Stimulated activated CD8-positive, alpha-beta memory T cell treated with anti-CD3 and anti-CD28 coated beads, Interleukin-15, amount 100 ng/mL, for 1 hour (primary cell): ENCODE measurements at regions not wholly inside any gene's neighbourhood (a gene's known extent, or its start where the extent isn't known, plus 50 kb on each side); places are given as distances from the start of the nearest gene placed in this dataset.
"Not testable (repeated sequence)": the region's sequence is repeated elsewhere in the genome, so short reads cannot be mapped to it uniquely, and the experiment has no call there.

Experiments used
- DNase-seq: peaks from one replicate; pipeline ENCODE4 v3.0.0-alpha.2; 2020; ENCODE audit warnings: low read depth

DNA sequence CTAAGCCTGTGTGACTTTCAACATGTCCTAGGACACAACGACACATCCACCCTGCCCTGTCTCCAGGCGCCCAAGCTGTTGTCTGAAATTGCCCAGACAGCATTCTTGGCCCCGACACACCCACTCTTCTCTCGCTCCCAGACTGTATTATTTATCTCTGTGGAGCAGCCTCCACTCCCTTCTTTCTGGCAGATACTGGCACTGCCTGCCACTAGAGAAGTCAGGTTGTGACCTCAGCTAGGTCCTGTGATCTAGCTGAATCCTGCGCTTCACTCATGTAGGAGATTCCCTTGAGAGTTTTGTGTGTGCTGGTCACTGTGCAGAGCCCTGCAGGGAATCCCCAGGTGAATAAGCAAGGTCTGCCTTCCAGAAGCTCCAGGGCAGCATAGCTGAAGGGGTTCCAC, 77.1 kb upstream of the TNP1 start:
- DNase-seq: no peak

DNA sequence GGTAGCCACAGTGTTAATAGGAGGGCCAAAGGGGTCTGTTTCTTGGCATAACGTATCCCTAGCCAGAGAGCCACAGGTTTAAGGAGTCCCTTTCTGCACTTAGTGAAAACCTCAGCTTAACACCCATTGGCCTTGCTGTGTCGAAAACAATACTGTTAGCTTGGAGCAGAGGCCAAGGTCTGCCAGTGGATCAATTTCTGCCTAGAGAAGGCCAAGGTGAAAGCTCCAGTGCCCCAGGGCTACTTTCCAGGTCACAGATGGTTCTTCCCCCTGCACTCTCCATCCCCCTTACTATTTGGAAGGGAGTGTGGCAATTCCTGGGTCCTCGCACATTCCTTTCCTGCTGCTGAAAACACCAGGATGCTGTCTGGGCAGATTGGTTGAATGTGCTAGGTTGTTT, 74.8 kb upstream of the TNP1 start:
- no peak for DNase-seq

DNA sequence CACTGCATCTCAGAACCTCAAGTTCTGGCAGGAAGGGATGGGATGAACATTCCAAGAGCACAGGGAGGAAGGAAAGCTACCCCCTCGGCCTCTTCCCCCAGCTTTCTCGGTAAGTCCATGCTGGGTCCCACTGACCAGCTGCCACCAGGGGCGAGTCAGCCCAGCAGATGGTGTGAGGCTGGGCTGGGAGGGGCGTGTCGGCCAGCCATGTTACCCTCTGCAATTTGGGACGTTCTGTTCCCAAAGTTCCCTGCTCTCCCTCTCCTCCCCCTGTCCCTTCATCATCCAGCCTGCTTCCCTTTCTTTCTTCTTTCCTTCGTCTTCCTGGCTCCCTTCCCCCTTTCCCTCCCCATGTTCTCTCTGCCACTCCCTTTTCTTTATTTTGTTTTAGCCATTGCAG, 74.3 kb upstream of the TNP1 start:
- no peak for DNase-seq

DNA sequence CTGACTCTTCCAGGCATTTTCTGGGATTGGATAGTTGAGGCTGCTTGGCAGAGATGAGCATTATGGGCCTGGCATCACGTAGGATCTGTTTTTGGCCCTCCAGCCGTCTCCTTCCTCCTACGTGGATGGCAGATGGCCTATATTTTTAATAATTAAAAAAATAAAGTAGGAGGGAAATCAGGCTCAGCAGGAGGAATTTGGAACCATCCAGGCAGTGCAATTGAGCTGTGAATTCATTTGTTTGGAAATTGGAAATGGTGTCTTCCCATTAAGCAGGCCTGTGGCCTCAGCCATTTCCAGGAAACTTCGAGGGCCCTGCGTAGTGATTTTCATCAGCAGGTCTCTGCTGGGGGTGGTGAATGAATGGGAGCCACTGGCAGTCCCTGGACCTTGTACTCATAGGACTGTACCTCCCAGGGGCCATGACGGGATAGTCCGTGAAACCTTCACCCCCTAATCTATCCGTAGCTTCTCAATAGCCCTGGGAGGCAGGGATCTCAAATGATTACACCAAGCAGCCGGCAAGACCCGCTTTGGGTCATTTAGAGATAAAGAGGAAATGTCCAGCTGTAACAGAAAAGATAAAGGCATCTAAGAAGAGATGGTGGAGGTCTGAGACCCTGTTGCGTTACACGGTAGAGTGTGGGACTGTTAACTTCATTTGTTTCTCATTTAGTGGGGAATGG, 73.1 kb upstream of the TNP1 start:
- no peak for DNase-seq

DNA sequence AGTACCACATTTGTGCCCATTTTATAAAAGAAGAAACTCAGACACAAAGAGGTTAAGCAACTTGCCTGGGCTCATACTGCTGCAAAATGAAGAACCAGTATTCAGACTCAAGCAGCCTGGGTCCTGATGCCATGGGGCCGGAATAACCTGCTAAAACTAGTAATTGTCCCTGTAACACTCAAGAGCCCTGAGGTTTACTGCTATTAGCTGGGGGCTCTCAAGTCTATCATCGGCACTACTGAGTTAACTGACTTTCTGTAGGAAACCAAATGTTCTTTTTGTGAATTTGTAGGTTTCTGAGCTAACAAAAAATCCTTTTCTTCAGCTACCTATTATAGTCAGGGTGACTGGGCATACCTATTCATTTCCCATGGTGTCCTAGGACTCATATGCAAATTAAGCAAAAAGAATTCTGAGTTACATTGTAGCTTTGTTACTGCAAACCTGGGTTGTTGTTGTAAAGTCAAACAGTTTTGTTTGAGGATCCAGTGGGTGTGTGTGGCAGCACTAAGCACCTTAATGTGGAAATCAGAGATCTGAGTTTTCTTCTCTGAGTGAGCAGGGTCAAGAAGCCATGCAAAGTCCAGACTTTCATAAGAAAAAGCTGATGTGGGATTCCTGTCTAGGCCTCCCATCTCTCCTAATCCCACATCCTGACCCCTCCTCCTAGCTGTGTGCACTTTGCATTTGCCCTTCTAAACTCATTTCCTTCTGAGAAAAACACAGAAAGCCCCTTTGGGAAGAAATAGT, 72.4 kb upstream of the TNP1 start:
- no peak for DNase-seq

DNA sequence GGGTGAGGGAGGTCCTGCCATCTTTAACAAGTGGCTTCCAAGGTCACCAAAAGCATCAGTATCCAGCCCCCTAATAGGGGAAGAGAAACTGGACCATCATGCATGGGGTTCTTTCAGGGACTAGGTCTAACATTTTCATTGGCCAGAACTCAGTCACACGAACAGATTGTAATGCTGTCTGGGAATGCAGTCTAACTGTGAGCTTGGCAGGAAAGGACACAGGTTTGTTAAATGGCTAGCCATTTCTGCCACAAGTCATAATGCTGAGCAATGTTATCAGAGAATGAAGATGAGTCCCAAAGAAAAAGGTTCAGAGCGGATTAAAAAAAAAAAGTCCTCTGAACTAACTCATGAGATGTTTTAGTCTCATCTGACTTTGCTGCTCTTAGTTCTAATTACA, 70.9 kb upstream of the TNP1 start:
- DNase-seq: no peak

DNA sequence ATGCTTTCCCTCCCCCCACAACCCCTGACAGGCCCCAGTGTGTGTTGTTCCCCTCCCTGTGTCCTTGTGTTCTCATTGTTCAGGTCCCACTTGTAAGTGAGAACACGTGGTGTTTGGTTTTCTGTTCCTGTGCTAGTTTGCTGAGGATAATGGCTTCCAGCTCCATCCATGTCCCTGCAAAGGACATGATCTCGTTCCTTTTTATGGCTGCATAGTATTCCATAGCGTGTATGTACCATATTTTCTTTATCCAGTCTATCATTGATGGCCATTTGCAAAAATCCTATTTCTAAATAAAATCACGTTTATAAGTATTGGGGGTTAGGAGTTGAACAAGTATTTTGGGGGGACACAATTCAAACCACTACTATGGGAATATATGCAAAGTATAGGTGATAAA, 69.5 kb upstream of the TNP1 start:
- DNase-seq: not testable (repeated sequence)

DNA sequence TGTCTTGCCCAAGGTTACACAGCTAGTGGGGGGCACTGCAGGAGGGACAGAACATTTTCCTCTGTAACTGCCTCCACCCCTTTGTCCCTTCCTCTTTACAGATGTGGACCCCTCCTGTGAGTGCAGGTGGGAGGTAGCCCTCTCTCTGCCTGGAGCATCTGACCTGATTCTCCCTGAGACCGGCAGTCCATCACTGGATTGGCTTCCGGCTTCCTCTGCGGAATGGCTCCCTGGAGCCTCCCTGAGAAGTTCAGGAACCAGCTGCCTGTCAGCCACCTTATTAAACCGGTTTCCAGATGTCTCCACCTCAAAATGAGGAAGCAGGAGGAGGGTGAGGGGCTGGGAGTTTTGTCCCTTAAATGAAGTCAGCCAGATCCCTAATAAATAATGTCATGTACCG, 67.3 kb upstream of the TNP1 start:
- DNase-seq: no peak

DNA sequence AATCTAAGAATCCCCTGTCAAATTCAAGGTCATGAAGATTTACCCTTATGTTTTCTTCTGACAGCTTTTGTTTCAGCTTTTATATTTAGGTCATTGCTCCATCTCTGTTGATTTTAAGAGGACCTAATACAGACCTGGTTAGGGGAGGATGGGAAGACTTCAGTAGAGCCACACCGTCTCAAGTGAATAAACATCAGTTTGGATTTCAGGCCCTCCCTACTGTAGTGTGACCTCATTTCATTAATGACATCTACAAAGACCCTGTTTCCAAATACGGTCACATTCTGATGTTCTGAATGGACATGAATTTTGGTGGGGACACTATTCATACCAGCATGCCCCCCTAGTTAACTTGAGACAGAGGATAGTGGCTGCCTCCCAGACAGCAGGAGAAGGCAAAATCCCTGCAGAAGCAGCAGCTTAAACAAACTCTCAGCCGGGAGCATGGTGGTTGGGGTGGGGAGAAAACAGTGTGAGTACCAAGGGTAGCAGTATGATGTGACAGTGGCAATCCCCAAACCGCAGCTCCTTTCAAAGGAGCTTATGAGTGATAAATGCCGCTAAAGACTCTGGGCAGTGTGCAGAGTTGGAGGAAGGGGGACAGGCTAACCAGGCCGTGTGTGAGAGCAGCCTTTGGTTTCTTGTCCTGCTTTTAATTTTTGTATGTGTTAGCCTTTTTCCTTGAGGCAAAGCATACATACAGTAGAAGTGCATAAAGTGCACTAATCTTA, 65.9 kb upstream of the TNP1 start:
- DNase-seq: no peak

DNA sequence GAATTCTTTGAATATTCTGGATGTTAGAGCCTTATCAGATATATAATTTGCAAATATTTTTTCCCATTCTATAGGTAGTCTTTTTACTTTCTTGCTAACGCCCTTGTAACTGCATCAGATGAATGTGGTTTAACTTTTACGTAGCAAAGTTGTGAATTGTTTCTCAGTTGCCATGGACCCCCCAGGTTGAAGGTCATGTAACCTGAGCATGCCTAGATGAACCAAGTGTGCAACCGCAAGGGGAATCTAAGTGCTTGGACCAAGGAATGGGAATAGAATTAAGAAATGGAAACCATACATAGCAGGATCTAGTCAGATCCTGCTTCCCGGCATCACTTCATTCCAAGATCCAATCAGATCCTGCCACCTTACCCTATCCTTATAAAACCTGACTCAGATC, 65.1 kb upstream of the TNP1 start:
- no peak for DNase-seq

DNA sequence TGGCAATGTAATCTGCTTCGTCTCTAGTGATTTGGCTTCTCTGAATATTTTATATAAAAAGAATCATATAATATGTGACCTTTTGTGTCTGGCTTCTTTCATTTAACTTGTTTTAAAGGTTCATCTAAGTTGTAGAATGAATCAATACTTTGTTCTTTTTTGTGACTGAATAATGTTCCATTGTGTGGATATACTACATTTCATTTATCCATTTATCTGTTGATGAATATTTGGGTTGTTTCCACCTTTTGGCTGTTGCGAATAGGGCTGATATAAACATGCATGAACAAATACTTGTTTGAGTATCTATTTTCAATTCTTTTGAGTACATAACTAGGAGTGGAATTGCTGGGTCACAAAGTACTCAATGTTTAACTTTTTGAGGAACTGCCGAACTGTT, 63.8 kb upstream of the TNP1 start:
- DNase-seq: no peak

DNA sequence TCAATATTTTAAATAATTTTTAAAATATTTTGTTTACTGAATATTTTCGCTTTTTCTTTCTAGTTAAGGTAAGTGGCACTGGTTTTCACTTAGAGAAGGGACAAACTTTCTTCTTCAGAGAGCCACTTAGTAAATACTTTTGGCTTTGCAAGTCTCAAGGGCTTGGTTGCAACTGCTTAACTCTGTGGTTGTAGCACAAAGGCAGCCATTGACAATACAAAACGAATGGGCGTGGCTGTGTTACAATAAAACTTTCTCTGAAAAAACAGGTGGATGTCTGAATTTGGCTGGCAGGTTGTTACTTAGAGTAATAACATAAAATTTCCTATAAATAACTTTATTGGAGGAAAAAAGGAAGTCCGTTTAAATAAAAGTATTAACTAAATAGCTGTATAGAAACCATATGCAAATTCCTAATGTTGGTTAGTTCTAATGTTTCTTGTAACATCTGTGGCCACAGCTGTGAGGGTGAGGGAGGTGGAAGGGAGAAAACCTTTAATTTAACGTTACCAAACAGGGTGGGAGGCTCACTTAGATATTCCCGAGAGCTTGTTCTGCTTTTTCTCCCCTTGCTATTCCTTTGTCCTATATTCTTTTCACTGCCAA, 62.4 kb upstream of the TNP1 start:
- DNase-seq: no peak

DNA sequence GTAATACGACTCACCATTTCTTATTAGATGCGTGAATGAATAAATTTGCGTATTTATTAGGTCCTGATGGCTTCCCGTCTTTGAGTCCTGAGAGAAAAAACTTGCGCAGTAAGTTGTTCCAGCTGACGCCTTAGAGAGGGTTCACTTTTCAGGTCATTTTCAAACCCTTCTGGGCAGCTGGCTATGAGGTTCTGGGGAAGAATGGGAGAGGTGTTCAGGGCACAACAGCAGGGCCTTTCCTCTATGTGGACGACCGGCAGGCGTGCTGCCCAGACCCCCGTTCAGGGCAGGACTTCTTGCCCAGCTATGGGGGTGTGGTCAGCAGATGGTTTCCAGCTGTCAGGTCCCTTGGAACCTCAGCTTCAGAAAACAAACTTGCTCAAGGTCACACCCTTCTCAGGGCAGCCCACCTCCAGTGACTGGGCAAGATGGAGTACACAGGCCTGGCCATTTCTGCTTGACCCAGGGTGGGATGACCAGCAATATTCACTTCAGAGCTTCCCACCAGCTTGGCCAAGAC, 61.1 kb upstream of the TNP1 start:
- DNase-seq: no peak

DNA sequence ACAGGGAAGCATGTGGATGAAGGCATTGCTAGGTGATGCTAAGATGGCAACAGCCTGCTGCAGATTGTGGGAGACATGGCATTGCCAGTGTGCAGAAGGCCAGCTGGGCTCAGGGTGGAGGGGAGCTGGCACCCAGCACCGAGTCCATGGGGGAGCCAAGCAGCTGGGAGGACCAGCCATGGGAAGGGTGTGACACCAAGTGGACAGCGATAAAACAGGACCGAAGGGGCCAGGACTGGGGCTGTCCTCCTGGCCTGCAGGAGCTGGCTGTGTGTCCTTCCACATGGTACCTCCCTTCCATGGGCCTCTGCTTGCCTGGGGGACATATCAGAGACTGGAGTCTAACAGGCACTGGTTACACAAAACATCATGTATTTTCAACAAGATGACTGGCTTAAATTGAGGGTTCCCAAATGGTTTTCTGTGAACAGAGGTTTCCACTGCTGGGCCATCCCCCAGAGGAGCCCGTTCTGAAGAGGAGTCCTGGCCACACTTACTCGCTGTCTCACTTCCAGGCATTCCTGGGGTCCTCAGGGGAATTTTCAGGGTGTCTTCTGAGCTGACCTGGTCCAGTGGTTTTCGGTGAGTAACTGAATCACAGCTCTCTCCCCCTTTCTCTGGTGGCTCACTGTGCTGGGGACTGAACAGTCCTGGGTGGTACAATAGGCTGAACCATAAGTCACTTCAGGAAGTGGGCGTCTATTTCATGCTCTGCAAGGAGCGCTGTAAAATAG, 60.4 kb upstream of the TNP1 start:
- DNase-seq: no peak

DNA sequence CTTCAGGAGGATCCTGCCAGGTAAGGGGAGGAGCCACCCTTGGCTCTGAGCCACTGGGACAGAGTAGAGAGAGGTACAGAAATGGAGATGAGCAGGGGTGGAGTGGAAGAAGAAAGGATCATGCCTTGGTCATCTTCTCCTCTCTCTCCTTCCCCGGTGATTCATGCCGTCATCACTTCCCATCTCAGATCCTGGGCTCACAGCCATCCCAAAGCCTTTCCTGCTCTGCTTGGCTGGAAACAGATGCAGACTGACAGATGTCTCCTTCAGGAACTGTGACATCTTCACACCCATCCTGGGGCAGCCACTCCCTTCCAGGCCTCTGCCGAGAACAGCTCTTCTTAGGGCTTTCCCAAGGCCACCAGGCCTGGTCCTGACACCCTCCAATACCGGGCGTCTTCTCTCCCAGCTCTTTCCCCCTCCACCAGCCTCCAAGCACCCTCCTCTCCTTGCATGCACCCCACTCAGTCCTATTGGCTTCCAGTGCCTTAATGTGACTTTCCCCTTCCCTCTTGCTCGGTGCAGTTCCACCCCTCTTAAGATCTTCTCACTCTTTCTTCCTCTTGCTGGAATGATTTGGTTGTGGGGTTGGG, 58.3 kb upstream of the TNP1 start:
- no peak for DNase-seq

DNA sequence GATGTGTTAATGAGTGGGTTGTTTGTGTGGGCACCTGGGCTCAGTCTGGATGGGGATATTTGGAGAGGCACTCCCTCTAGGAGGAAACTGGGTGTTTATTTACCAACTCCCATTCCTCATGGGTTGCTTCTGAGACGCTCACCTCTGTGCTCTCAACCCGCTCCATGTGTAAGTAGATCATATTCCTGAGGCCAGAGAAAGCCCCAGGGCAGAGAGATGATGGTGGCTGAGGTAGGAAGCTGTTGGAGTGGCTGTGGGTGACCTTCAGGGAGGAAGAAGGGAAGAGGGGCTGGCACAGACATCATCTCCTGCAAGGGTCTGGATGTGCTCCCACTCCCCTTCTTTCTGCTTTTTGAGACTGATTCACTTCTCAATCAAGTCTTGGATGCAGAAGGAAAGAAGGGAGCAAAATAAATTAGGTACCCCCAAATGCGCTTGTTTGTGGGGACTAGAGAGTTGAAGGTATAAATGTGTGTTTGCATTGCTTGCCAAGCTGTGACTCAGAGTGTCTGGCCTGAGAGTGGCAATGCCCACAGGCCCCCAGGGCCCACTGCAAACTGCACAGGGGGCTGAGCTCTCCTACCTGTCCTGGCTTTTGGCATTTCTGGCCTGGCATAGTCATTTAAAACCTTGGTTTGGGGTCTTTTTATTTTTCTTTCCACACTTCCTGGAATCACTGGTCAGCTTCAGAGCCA, 57.2 kb upstream of the TNP1 start:
- no peak for DNase-seq

DNA sequence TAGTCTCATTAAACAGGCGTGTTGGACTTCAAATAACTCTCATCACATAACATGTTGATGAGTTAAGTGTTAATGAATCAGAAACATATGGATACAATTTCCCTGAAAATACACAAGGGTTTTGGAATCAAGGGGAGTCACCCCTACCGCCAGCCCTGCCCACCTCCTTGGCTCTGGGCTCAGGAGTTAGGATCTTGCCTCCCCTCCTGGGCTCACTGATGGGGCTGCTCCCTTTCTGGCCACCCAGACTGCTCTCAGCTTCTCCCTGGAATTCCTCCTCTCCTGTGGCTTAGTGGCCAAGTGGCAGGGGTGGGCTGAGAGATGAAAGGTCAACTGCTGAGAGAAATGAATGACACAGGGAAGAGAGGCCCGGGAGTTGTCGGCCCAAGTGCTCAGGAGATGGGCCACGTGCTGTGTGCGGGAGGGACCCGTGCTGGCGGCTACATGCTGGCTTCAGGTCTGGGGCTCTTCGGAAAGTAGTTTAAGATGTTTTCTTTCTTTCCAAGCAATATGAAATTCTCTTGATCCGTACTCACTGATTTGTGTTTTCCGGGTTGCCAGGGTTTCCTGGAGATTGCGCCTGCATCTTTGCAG, 55.8 kb upstream of the TNP1 start:
- DNase-seq: no peak

DNA sequence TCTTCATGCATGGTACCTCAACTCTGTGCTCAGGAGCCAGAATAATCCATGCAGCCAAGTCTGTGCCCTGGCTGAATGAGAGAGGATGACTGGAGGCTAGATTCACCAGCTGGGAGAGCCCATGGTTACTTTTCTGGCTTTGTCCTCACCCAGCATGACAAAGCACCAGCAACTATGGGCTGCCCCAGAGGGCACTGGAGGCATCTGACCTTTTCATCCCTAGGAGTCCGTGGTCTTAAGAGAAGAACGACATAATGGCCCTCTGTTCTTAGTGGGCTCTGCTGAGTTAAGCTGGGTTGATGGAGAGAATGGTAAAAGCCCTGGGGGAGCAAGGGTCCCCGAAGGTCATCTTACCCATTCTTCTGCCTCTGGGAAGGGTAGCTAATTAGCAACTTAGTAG, 54.6 kb upstream of the TNP1 start:
- no peak for DNase-seq

DNA sequence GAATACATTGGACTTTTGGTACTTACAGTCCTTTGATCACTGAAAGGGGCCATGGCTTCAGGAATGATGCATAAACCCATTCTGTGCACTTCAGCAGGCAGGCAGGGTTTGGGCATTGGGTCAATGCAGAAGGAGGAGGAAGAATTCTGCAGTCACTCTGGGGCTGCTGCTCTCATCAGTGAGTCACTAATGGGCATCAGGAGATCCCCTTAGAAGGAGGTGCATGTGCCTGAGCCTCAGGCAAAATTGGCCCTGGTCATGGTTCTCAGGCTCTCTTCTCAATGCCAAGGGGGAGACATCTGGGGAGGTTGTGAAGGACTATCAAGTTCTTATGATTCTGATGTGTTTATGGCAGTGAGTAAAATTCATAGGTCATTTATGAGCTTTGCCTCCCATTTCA, 52.0 kb upstream of the TNP1 start:
- no peak for DNase-seq

DNA sequence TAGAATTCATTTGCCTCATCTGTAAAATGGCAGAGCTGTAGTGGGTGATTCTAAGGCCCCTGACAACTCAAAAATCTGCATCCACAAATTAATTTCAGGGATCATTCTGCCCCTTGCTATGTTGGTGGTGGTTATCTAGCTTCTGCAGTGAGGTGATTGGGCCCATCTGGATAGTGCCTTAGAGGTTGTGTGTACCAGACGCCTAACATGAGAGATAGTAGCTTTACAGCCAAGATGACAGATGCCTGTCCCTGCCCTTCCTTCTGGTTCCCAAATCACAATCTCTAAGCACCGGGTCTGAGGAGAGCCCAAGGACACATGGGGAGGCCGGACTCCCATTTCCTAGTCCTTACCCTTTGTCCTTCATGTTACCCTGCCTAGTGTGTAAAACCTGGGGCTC, 51.1 kb upstream of the TNP1 start:
- DNase-seq: no peak
